ENCODE measurements at regions not wholly inside any gene's neighbourhood (a gene's known extent, or its start where the extent isn't known, plus 50 kb on each side); places are given as distances from the start of the nearest gene placed in this dataset.

DNA sequence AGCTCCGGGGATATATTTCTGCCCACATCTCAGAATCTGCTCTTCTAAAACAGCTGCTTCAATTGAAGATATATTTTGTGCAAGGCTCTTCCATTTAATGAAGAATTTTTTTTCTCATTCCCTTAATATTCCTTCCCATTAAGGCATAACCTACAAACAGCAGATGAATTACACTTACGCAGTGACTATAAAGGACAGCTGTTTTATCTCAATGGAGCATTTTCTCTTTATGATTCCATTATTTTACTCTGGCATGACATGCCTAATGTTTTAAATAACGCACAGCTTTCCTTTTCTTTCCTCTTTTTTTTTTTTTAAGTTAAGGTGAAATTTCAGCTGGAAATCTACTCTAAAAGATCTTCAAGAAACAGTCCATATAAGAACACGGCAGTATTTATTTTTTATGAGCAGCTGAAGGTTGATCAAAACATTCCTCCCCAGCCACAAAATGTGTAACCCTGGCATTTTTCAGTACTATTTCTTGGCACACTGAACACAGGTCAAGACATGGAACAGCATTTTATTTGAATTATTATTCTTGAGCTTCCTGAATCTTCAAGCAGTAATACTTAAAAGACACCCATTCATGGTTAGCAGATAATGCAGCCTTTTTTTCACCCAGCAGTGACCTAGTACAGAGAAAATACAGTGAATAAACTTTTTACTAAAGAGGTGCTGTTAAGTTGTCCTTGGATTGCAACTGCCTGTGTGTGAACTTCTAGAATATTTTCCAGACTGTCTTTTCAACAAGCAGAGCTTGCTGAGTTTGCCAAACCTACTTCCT is 118.1 kb upstream of the FOXN3 start:
- TF ChIP-seq, protein P1, sequence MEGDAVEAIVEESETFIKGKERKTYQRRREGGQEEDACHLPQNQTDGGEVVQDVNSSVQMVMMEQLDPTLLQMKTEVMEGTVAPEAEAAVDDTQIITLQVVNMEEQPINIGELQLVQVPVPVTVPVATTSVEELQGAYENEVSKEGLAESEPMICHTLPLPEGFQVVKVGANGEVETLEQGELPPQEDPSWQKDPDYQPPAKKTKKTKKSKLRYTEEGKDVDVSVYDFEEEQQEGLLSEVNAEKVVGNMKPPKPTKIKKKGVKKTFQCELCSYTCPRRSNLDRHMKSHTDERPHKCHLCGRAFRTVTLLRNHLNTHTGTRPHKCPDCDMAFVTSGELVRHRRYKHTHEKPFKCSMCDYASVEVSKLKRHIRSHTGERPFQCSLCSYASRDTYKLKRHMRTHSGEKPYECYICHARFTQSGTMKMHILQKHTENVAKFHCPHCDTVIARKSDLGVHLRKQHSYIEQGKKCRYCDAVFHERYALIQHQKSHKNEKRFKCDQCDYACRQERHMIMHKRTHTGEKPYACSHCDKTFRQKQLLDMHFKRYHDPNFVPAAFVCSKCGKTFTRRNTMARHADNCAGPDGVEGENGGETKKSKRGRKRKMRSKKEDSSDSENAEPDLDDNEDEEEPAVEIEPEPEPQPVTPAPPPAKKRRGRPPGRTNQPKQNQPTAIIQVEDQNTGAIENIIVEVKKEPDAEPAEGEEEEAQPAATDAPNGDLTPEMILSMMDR (conservative IDR thresholded peaks at IDR 0.05; ENCODE audit: low read depth, low read length), result no peak
- Histone ChIP-seq H3K9ac (no peak overlapping the region), H3K27ac (no peak overlapping the region), H3K4me1 (ENCODE audit: low read depth, poor library complexity, severe bottlenecking) (no peaks in the 10 kb centered on the region), H2AFZ (ENCODE audit: low read depth) (no peak overlapping the region), H3K27me3 (ENCODE audit: insufficient read depth, low read depth) (no peaks in the 10 kb centered on the region), H3K4me2 (no peak overlapping the region), H3K4me3 (IDR thresholded peaks at IDR 0.05; ENCODE audit: insufficient read depth, low read depth, low read length) (no peak overlapping the region), H3K36me3 (ENCODE audit: insufficient read depth) (no peaks in the 10 kb centered on the region), H4K20me1 (ENCODE audit: insufficient read depth) (no peaks in the 10 kb centered on the region), H3K79me2 (ENCODE audit: insufficient read depth, low read depth) (no peaks in the 10 kb centered on the region)

GRCh38 chr14:89533766-89534165 is 116.7 kb upstream of the FOXN3 start:
- Histone ChIP-seq H3K27ac (no peak overlapping the region), H3K36me3 (ENCODE audit: insufficient read depth) (no peaks in the 10 kb centered on the region), H3K27me3 (ENCODE audit: insufficient read depth, low read depth) (no peaks in the 10 kb centered on the region), H3K4me2 (no peak overlapping the region), H2AFZ (ENCODE audit: low read depth) (no peak overlapping the region), H3K4me1 (ENCODE audit: low read depth, poor library complexity, severe bottlenecking) (no peaks in the 10 kb centered on the region), H4K20me1 (ENCODE audit: insufficient read depth) (no peaks in the 10 kb centered on the region), H3K9ac (no peak overlapping the region), H3K79me2 (ENCODE audit: insufficient read depth, low read depth) (no peaks in the 10 kb centered on the region), H3K4me3 (IDR thresholded peaks at IDR 0.05; ENCODE audit: insufficient read depth, low read depth, low read length) (no peak overlapping the region)
- TF ChIP-seq, protein P1 (conservative IDR thresholded peaks at IDR 0.05; ENCODE audit: low read depth, low read length), result no peak

GRCh38 chr14:89533136-89533535 is 116.1 kb upstream of the FOXN3 start:
- H3K4me2 ChIP-seq, result no peak overlapping the region
- no peaks in the 10 kb centered on the region for H3K79me2 ChIP-seq (ENCODE audit: insufficient read depth, low read depth)
- H3K9ac ChIP-seq, result no peak overlapping the region
- H3K27ac ChIP-seq, result no peak overlapping the region
- H2AFZ ChIP-seq (ENCODE audit: low read depth), result no peak overlapping the region
- no peaks in the 10 kb centered on the region for H4K20me1 ChIP-seq (ENCODE audit: insufficient read depth)
- no peaks in the 10 kb centered on the region for H3K27me3 ChIP-seq (ENCODE audit: insufficient read depth, low read depth)
- H3K4me3 ChIP-seq (IDR thresholded peaks at IDR 0.05; ENCODE audit: insufficient read depth, low read depth, low read length), result no peak overlapping the region
- TF ChIP-seq, protein P1 (conservative IDR thresholded peaks at IDR 0.05; ENCODE audit: low read depth, low read length), result no peak
- H3K36me3 ChIP-seq (ENCODE audit: insufficient read depth), result no peaks in the 10 kb centered on the region
- H3K4me1 ChIP-seq (ENCODE audit: low read depth, poor library complexity, severe bottlenecking), result no peaks in the 10 kb centered on the region

DNA sequence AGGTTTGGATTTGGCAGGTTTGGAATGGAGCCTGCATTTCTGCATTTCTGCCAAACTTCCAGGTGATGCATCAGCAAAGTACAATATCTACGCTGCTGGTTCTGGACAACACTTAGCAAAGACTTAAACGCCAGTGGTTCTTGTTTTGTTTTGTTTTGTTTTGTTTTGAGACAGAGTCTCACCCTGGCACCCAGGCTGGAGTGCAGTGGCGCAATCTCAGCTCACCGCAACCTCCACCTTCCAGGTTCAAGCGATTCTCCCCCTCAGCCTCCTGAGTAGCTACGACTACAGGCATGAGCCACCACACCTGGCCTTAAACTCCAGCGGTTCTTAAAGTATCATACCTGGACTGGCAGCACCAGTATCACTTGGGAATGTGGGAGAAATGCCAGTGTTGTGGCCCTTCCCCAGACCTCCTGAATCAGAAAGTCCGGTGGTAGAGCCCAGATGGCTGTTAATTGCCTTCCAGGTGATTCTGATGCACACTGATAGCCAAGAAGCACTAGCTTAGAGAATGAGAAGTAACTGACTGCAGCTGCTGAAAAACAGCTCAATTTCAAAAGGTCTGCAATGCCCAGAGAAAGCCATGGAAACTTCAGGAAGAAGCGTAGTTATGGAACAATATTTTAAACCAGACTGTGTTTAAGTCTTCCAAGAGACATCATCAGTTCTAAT is 114.8 kb upstream of the FOXN3 start:
- H3K4me3 ChIP-seq (IDR thresholded peaks at IDR 0.05; ENCODE audit: insufficient read depth, low read depth, low read length), result no peak overlapping the region
- TF ChIP-seq, protein P1 (conservative IDR thresholded peaks at IDR 0.05; ENCODE audit: low read depth, low read length), result no peak
- no peak overlapping the region for H3K27ac ChIP-seq
- no peak overlapping the region for H3K4me2 ChIP-seq
- no peak overlapping the region for H3K9ac ChIP-seq
- no peaks in the 10 kb centered on the region for H3K36me3 ChIP-seq (ENCODE audit: insufficient read depth)
- H3K79me2 ChIP-seq (ENCODE audit: insufficient read depth, low read depth), result no peaks in the 10 kb centered on the region
- H4K20me1 ChIP-seq (ENCODE audit: insufficient read depth), result no peaks in the 10 kb centered on the region
- H3K4me1 ChIP-seq (ENCODE audit: low read depth, poor library complexity, severe bottlenecking), result no peaks in the 10 kb centered on the region
- no peaks in the 10 kb centered on the region for H3K27me3 ChIP-seq (ENCODE audit: insufficient read depth, low read depth)
- H2AFZ ChIP-seq (ENCODE audit: low read depth), result no peak overlapping the region
